Breast epithelium (tissue), 3 donors: ENCODE measurements at regions not wholly inside any gene's neighbourhood (a gene's known extent, or its start where the extent isn't known, plus 50 kb on each side); places are given as distances from the start of the nearest gene placed in this dataset.

Source experiments
- CTCF ChIP-seq, 3 donors: fragments of 450-650 bp; IDR thresholded peaks; one replicate each; pipeline ENCODE4 v1.5.1; 2016 to 2017; ENCODE audit warnings: antibody characterized with exemption in 3 of 3, mild to moderate bottlenecking in 3 of 3, moderate library complexity in 3 of 3
- POLR2A ChIP-seq: fragments of 450-650 bp; IDR thresholded peaks from one replicate; pipeline ENCODE4 v1.6.1; 2016; ENCODE audit warnings: antibody characterized with exemption, mild to moderate bottlenecking, moderate library complexity
- POLR2AphosphoS5 ChIP-seq, 3 donors: sonication (generic); formaldehyde crosslinking; IDR thresholded peaks; one replicate each; pipeline ENCODE4 v1.6.1; 2017; ENCODE audit warnings: antibody characterized with exemption in 3 of 3

GRCh38 chr9:107227774-107228173 lies 55.3 kb upstream of the RAD23B start:
- TF ChIP-seq CTCF (IDR thresholded peaks at IDR 0.05): no peak
- TF ChIP-seq POLR2A: no peak
- no peak for TF ChIP-seq POLR2AphosphoS5 (IDR thresholded peaks at IDR 0.05)
